ENCODE measurements at regions not wholly inside any gene's neighbourhood (a gene's known extent, or its start where the extent isn't known, plus 50 kb on each side); places are given as distances from the start of the nearest gene placed in this dataset.
"Not testable (repeated sequence)": the region's sequence is repeated elsewhere in the genome, so short reads cannot be mapped to it uniquely, and the experiment has no call there.

DNA sequence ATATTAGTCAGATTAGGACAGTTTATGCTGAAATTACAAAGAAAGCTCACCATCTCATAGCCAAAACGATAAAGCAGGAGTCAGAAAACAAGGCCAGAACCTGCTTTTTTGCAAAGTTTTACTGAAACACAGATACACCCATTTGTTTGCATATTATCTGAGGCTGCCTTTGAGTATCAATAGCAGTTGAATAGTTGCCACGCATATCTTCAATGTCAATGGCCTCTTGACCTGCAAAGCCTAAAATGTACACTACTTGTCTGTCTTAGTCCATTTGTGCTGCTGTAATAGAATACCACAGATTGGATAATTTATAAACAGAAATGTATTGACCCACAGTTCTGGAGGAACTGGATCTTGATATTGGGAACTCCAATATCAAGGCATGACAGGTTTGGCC is 94.1 kb upstream of the NT5E start:
- no peak for DNase-seq

DNA sequence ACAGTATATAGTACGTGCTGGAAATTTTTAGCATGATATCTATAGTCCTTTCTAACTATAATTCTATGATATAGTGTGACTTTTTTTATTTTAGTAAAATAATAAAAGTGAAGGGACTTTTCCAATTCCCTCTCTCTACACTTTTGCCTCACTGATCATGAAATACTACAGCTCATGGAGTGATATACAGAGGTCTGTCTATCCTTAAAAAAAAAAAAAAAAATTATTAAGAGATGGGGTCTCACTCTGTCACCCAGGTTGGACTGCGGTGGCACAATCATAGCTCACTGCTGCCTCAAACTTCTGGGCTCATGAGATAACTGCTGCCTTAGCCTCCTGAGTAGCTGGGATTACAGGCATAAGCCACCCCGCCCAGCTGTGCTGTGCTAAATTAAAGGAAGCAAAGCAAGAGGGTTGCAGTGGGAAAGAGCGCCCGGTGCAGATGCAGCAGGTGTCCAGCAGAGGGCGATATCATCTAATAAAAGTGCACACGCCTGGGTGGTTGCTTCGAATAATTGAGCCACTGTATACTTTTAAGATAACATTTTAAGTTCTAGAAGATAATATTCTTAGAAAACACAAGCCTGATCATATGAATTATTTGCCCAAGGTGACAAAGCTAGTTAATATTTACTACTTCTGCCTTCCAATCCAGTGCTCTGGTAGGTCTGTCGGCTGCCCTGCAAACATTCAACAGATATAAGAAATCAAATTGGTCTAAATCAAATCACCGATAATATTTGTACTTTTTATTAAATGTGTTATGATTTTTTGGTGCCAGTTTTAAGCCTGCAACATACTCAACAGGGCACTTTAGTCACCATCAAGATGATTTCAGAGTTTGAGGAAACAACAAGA is 94.9 kb upstream of the NT5E start:
- DNase-seq, result peak; percentile 9

DNA sequence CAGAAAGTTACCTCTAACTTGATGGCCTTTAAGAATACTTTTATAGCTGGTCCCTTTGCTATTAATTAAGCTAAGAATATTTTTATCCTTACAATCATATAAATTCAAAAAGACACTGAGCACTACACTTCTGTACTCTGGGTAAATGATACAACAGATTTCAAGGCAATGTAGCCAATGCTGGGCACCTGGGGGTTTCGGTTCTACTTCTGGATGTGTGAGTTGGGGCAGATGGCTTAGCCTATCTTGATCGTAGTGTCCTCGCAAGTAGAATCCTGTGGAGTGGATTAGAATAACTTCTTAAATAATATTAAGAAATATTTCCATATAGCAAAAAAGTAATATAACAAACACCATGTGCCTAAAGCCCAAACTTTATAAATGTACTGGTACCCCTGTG is 96.9 kb upstream of the NT5E start:
- no peak for DNase-seq

DNA sequence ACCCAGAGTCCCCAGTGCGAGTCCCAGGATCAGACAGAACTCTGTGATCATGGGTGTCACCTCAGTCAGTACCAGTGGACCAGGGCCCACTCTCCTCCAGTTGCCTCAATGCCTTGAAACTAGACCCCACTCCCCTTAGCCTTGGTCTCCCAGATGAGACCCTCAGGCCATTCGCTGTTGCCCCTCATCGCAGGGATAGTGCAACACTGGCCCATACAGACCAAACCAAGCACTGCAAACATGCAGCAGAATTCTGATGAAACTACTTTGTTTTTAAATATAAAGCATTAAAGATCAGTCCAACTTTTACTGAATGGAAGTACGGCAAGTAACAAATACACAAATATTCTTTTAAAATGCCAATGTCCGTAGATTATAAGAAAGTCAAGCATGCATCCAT is 101.2 kb upstream of the NT5E start:
- DNase-seq, result no peak

DNA sequence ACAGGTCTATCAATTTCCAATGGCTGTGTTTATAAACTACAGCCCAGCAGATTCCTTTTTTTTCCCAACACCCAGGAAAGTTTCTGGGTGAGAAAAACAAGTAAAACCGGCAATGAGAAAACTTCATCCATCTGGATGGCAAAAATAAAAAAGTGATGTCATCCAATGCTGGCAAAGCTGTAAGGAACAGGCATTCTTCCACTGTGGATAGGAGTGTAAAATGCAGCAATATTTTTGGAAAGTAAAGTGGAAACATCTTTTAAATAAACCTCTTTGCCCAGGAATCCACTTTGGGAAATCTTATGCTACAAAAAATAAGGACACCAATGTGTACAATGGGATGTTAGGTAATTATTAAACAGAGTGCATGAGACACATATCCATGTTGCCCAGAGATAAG is 102.1 kb upstream of the NT5E start:
- DNase-seq, result no peak

DNA sequence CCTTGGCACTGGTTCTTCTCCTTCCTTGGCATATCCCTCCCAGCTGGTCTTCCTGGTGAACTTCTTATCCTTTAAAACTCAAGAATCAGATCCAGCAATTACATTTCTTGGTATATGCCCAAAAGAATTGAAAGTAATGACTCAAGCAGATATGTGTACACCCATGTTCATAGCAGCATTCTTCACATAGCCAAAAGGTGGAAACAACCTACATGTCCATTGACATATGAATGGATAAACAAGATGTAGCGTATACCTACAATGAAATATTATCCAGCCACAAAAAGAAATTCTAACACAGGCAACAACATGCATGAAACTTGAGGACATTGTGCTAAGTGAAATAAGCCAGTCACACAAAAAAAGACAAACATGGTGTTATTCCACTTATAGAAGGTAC is 103.7 kb upstream of the NT5E start:
- DNase-seq, result no peak

DNA sequence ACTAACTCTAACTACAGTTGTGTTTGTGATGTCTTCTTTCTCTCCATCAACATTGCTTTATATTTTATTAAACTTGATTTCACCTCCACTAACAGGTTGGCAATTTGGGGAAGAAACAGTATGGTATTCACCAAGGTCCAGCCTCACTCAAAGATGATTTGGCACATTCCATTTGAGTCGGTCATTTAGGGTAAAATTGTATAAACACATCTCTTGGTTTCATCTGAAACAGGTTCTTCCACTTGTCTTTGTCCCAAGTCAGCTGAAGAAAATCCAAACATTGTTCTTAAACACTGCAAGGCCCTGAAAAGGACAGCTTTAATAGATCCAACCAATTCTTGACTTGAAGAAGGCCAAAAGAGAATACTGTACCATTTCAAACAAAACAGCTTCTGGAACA is 104.9 kb upstream of the NT5E start:
- DNase-seq, result no peak

DNA sequence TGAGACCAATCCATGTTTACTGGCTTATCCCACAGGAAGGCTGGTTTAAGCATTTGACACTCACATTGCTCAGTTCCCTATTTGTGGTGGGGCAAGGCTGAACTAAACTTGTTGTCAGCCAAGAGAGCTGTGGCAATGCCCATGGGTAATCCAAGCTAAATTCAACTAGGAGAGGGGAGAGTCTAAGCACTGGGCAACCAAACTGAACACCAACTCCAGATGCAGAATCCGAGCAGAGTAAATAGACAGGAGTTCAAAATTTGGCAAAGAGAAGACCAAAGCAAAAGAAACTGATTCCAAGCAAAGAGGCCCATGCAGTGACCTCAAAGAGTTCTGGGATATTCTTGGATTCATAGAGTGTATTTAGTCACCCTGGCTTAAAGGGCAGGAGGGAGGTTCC is 106.5 kb upstream of the NT5E start:
- no peak for DNase-seq

DNA sequence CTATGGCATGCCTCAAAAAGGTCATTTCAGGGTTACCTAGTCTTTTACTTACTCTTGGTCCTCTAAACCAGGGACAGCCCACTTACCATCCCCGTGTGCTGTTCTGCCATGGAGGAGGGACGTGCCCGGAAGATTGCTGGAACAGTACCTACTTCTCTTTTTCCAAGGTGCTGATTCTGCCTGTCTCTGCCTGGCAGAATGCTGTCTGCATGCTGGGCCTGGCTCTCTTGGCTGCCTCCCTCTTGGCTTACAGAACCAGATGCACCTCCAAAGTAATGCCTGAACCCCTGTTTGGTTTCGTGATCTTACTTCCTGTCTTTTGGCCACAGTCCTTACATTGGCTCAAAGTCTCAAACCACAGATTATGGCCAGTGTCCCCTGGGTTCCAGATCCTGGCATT is 120.7 kb upstream of the NT5E start:
- no peak for DNase-seq

DNA sequence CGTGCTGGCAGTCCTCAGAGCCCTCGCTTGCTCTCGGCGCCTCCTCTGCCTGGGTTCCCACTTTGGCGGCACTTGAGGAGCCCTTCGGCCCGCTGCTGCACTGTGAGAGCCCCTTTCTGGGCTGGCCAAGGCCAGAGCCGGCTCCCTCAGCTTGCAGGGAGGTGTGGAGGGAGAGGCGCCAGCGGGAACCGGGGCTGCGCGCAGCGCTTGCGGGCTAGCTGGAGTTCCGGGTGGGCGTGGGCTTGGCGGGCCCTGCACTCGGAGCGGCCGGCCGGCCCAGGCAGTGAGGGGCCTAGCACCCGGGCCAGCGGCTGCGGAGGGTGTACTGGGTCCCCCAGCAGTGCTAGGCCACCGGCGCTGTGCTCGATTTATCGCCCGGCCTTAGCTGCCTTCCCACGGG is 124.1 kb upstream of the NT5E start:
- DNase-seq, result not testable (repeated sequence)

DNA sequence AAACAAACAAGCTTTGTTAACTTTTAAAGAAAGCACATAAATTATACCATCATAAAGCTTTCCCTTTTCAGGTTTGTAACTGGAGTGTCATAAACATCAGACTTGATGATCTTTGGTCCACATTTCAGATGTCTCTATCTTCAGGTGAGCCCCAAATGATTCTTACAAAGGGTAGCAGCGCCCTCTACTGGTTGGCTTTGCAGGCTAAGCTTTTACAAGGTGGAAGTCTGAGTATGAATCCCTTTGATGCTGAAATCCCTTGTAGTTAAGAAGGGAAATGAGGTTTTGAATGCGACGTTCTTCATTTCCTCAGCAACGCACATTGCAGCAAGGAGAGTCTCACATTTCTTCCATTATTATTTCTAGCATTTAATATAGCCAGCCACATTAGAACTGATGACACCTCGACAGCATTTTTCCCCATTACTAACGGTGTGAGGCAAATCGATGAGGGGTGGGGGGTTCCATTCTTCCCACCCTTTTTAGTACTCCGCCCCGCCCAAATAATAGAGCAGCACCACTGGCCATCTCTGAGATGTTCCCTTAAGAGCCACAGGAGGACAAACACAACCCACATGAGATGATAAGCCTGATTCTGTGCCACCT is 126.3 kb upstream of the NT5E start:
- DNase-seq, result peak; percentile 58

DNA sequence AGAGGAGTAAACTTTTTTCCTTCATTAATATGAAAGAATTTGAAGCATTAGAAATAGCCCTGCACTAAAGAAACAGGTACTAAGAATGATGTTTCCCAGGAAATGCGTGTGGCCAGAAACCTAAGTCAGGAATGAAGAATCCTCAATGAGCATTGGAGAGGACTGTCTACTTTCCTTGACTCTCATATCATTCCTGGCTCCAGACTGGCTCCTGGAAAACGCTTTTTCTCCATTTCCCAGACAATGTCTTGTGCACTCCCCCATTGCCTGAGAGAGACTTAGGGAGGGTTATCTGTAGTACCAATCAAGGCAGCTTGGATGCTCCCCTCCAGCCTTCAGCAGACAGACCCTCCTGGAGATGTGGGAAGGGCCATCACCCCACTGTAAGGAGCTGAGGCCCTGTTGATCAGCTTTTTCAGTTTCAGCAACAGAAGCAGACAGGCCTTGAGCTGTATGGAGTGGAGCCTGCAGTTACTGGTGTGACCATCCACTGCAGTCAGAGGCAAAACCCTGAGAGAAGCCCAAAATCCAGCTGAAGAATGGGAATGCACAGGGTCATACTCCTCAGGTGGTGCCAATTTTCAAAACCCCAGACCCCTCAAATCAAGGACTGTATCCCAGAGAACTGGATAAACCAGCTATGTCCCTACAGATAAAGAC is 127.3 kb upstream of the NT5E start:
- no peak for DNase-seq

DNA sequence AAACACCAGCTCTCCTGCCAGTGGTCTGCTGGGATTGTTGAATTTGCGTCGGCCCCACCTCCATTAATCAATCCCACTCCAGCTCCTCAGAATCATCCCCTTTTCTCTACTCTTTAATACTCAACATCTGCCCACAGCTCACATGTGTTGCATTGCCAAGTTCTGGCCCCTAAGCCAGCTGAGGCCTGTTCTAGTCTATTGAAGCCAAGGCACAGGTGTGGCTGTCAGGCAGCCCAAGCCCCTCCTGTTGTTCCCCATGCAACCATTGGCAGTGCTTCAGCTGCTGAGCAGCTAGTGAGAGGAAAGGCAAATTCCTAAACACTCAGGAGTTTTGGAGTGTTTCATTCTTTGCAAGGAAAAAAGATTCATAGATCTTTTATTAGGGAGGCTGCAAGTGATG is 128.0 kb upstream of the NT5E start:
- no peak for DNase-seq

DNA sequence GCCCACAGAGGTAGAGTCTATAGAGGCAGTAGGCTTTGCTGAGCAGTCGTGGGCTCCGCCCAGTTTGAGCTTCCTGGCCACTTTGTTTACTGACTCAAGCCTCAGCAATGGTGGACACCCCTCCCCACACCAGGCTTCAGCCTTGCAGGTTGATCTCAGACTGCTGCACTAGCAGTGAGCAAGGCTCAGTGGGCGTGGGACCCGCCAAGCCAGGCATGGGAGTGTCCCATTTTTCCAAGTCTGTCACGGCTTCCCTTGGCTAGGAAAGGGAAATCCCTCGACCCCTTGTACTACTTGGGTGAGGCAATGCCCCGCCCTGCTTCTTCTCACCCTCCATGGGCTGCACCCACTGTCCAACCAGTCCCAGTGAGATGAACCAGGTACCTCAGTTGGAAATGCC is 135.3 kb upstream of the NT5E start:
- no peak for DNase-seq

DNA sequence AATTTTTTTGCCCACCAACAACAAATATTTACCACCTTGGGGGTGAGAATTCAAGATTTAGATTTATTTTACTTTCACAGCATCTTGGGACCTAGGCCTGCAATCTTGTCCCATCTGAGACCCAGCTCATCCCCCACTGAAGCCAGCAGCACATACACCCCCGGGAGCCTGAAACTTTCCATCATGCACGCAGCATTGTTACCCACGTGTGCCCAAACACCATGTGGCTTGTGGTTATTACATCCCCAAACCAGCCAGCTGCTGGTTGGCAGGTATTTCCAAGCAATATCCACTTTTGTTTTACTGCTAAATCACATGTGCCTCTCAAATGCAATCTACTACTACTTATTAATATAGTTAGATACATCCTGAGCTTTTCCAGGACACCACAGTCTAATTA is 149.3 kb upstream of the NT5E start:
- DNase-seq, result no peak

DNA sequence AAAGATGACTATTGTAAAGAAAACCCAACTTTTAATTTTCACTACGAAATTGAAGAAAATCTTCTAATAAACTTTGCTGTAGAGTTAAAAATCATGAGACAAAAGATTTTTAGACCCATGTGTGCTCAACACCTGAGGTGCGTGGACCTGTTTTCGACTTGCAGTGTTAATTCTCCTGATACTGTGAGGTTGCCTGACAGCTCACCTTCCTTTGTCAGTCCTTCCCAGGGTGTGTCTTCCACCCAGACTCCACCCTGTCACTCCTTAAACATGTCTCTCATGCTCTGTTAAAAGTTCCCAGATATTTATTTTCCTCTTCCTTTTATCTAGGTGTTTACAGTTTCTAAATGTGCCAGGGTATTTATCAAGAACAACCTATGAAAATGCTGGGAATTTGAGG is 151.3 kb upstream of the NT5E start:
- DNase-seq, result no peak

DNA sequence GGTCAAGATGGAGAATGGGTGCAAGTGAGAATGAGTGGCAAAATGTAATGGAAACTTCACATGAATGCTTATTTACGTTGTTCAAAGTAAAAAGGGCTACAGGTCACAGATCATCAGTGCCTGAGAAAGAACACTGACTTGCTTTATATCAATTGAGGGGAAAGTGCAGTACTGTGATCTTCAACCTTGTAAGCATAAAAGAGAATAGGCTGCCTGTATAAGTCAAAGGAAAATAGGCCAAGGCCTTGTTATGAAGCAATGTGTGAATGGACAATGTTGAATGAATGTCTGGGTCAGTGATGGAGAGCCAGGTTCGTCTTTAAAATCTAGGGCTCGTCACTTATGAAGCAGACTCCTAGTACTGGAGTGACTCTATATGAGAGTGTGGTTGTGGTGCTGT is 158.6 kb upstream of the NT5E start:
- no peak for DNase-seq

DNA sequence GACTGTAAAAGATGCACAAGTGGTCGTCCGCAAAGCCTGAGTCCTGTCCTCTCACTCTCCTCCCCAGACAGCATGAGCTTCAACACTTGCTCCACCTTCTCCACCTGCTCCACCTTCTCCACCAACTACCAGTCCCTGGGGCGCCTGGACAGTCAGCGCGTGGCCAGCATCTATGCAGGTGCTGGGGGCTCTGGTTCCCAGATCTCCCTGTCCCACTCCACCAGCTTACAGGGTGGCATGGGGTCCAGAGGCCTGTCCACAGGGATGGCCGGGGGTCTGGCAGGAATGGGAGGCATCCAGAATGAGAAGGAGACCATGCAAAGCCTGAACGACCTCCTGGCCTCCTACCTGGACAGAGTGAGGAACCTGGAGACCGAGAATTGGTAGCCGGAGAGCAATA is 162.2 kb upstream of the NT5E start:
- DNase-seq, result no peak

DNA sequence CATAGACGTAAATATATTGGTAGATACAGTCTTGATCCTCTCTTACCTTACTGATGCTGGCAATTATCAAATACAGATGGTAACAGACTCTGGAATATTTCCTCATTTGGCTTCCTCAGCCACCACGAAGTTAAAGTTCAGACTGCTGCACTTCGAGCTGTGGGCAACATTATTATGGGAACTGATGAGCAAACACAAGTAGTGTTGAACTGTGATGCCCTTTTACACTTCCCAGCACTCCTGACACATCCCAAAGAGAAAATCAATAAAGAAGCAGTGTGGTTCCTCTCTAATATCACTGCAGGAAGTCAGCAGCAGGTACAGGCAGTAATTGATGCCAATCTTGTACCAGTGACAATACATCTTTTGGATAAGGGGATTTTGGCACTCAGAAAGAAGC is 162.7 kb upstream of the NT5E start:
- DNase-seq, result no peak

DNA sequence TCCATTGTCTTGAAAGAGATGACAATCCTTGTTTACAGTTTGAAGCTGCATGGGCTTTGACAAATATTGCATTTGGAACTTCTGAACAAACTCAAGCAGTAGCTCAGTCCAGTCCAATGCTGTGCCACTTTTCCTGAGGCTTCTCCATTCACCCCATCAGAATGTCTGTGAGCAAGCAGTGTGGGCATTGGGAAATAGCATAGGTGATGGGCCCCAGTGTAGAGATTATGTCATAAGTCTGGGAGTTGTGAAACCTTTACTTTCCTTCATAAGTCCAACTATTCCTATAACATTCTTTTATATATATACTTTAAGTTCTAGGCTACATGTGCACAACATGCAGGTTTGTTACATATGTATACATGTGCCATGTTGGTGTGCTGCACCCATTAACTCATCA is 163.4 kb upstream of the NT5E start:
- DNase-seq, result not testable (repeated sequence)

DNA sequence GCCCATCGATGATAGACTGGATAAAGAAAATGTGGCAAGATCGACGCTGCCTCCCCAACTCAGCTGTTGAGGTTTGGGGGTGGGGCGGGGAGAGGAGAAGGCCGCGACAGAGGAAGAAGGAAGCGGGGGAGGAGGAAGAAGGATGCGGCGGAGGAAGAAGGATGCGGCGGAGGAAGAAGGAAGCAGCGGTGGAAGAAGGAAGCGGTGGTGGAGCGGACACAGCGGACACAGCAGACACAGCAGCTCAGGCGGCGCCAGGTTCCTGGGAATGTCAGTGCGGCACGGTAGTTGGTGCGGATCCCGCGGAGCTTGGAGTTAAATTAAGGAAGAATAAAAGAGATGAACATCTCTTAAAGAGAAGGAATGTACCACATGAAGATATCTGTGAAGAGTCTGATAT is 163.9 kb upstream of the NT5E start:
- no peak for DNase-seq

DNA sequence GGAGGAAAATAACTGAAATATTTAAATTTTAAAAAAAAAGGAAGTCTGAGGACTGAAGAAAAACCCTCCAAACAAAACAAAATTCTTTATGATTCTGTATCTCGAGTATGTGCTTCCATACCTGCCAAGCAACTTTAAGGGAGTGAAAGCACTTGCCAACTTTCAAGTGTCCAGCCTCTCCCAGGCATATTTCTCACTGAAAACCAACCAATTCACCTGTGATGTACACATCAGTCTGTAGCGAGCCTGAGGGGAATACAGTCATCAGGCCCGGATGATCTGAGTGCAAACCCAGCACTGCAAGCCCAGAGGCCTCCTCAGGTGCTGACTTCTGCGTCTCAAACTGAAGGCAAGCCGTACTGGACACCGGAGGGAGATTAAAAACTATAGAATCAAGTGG is 164.8 kb upstream of the NT5E start:
- DNase-seq, result no peak

DNA sequence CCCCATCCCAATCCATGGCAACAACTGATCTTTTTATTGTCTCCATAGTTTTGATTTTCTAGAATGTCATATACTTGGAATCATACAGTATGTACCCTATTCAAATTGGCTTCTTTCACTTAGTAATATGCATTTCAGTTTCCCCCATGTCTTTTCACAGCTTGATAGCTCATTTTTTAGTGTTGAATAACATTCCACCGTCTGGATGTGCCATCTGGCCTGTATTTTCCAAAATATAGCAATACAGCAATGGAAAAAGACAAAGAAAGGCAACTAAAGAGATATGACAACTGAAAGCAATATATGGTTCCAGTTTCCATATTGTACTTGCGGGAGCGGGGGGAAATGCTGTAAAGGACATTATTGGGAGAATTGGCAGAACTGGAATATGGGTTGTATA is 166.4 kb upstream of the NT5E start:
- DNase-seq, result no peak

DNA sequence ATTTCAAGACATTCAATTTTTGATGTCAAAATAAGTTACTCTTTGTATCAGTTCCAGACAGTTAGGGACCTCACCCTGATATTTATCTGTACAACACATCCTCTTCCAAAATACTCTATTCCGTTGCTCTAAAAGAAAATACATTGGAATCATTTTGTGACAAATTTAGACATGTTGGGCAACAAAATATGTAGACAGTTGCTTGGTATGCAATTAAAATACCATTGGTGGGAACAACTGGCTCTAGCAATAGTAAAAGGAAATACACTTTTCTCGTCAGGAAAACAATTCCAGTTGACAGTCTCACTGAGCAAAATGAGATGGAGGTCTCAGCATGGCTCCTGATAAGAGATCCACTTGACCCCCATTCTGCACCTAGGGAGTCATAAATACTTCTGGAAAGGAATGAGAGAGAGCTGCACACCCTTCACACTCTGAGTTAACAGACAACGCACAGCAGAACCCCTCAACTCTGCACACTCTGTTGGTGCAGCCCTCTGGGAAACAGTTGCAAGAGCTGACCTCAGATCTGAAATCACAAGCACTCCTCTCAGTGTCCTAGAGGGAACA is 171.3 kb upstream of the NT5E start:
- DNase-seq, result no peak

All from NCI-H1694 (cell line).